ENCODE measurements at regions not wholly inside any gene's neighbourhood (a gene's known extent, or its start where the extent isn't known, plus 50 kb on each side); places are given as distances from the start of the nearest gene placed in this dataset.
"Not testable (repeated sequence)": the region's sequence is repeated elsewhere in the genome, so short reads cannot be mapped to it uniquely, and the experiment has no call there.

GRCh38 chr13:24995225-24995804 is 100.6 kb upstream of the PABPC3 start:
- peak; percentile 69 for DNase-seq (ENCODE audit: low read depth)

- no peak for DNase-seq (ENCODE audit: low read depth)
These were observed 98.5 kb upstream of the PABPC3 start for GRCh38 chr13:24997367-24997967.

GRCh38 chr13:24998433-24998832 is 97.5 kb upstream of the PABPC3 start:
- DNase-seq (ENCODE audit: low read depth): no peak

- DNase-seq (ENCODE audit: low read depth): no peak
These were observed 94.3 kb upstream of the PABPC3 start for GRCh38 chr13:25001476-25002206.

- peak; percentile 59 for DNase-seq (ENCODE audit: low read depth)
These were observed 93.6 kb upstream of the PABPC3 start for GRCh38 chr13:25002311-25002710.

- not testable (repeated sequence) for DNase-seq (ENCODE audit: low read depth)
These were observed 91.4 kb upstream of the PABPC3 start for GRCh38 chr13:25004489-25004888.

GRCh38 chr13:25005050-25005497 is 90.9 kb upstream of the PABPC3 start:
- DNase-seq (ENCODE audit: low read depth): peak; percentile 24

GRCh38 chr13:25007389-25007788 is 88.5 kb upstream of the PABPC3 start:
- DNase-seq (ENCODE audit: low read depth): not testable (repeated sequence)

GRCh38 chr13:25014398-25014973 is 81.5 kb upstream of the PABPC3 start:
- not testable (repeated sequence) for DNase-seq (ENCODE audit: low read depth)

- not testable (repeated sequence) for DNase-seq (ENCODE audit: low read depth)
These were observed 78.8 kb upstream of the PABPC3 start for GRCh38 chr13:25017176-25017575.

- DNase-seq (ENCODE audit: low read depth): peak; percentile 15
These were observed 77.9 kb upstream of the PABPC3 start for GRCh38 chr13:25017808-25018728.

- no peak for DNase-seq (ENCODE audit: low read depth)
These were observed 77.2 kb upstream of the PABPC3 start for GRCh38 chr13:25018729-25019115.

- DNase-seq (ENCODE audit: low read depth): not testable (repeated sequence)
These were observed 76.2 kb upstream of the PABPC3 start for GRCh38 chr13:25019741-25020140.

- DNase-seq (ENCODE audit: low read depth): no peak
These were observed 71.8 kb upstream of the PABPC3 start for GRCh38 chr13:25024175-25024574.

GRCh38 chr13:25032160-25032559 is 63.8 kb upstream of the PABPC3 start:
- DNase-seq (ENCODE audit: low read depth): no peak

- DNase-seq (ENCODE audit: low read depth): no peak
These were observed 61.8 kb upstream of the PABPC3 start for GRCh38 chr13:25034173-25034572.

- DNase-seq (ENCODE audit: low read depth): peak; percentile 40
These were observed 58.7 kb upstream of the PABPC3 start for GRCh38 chr13:25037057-25037813.

GRCh38 chr13:25042151-25042865 is 53.6 kb upstream of the PABPC3 start:
- no peak for DNase-seq (ENCODE audit: low read depth)

- no peak for DNase-seq (ENCODE audit: low read depth)
These were observed 51.9 kb upstream of the PABPC3 start for GRCh38 chr13:25044071-25044470.
